ENCODE measurements at regions not wholly inside any gene's neighbourhood (a gene's known extent, or its start where the extent isn't known, plus 50 kb on each side); places are given as distances from the start of the nearest gene placed in this dataset.

- H3K9me3 ChIP-seq (ENCODE audit: low read depth, low read length), result no peaks in the 10 kb centered on the region
- H3K4me1 ChIP-seq (ENCODE audit: insufficient read depth, low read length), result no peaks in the 10 kb centered on the region
- H3K4me2 ChIP-seq (ENCODE audit: insufficient read depth, low read length), result no peak overlapping the region
- no peaks in the 10 kb centered on the region for H3K79me2 ChIP-seq (ENCODE audit: insufficient read depth, low read length)
- DNase-seq (ENCODE audit: insufficient read length, low spot score, missing footprints), result no peak
- no peaks in the 10 kb centered on the region for H3K36me3 ChIP-seq (ENCODE audit: insufficient read depth, low read length)
- TF ChIP-seq, protein P1, sequence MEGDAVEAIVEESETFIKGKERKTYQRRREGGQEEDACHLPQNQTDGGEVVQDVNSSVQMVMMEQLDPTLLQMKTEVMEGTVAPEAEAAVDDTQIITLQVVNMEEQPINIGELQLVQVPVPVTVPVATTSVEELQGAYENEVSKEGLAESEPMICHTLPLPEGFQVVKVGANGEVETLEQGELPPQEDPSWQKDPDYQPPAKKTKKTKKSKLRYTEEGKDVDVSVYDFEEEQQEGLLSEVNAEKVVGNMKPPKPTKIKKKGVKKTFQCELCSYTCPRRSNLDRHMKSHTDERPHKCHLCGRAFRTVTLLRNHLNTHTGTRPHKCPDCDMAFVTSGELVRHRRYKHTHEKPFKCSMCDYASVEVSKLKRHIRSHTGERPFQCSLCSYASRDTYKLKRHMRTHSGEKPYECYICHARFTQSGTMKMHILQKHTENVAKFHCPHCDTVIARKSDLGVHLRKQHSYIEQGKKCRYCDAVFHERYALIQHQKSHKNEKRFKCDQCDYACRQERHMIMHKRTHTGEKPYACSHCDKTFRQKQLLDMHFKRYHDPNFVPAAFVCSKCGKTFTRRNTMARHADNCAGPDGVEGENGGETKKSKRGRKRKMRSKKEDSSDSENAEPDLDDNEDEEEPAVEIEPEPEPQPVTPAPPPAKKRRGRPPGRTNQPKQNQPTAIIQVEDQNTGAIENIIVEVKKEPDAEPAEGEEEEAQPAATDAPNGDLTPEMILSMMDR (IDR thresholded peaks at IDR 0.05; ENCODE audit: extremely low read depth, low read depth, low read length), result no peak
- H3K27ac ChIP-seq (ENCODE audit: low read depth, low read length), result no peak overlapping the region
- H3K27me3 ChIP-seq (ENCODE audit: insufficient read depth, low read length), result no peaks in the 10 kb centered on the region
- H3K4me3 ChIP-seq (ENCODE audit: insufficient read depth, low read length), result no peak overlapping the region
- H4K20me1 ChIP-seq (ENCODE audit: insufficient read depth, low read length), result no peaks in the 10 kb centered on the region
- H2AFZ ChIP-seq (ENCODE audit: low read length), result no peak overlapping the region
Measured at GRCh38 chr5:51679286-51679685, 296.0 kb downstream of the ISL1 start.

DNA sequence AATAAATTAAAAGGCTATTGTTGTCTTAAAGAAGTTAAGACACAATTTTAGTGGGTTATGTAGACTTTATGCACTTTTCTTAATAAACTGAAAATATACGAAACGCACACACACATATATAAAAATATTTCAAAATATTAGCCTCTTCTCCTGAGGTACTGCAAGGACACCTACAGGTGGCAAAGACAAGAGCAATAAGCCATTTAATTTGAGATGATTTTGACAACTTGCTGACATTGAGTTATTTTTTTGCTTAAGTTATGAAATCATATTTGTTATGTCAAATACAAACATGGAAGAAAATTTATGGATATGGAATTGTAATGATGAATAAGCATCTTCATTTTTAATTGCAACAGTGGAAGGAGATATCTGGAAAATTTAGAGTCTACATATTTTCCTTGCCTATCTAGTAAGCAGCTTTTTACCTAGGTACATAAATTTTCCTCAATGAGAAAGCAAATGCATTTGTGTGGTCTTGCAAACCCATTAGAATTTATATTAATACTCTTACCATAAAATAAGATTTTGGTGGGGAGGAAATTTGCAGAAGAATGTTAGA lies 301.6 kb downstream of the ISL1 start:
- no peaks in the 10 kb centered on the region for H4K20me1 ChIP-seq (ENCODE audit: insufficient read depth, low read length)
- H3K79me2 ChIP-seq (ENCODE audit: insufficient read depth, low read length), result no peaks in the 10 kb centered on the region
- no peak overlapping the region for H3K4me2 ChIP-seq (ENCODE audit: insufficient read depth, low read length)
- H3K9me3 ChIP-seq (ENCODE audit: low read depth, low read length), result peaks cover 2% of the 10 kb centered on the region
- no peak overlapping the region for H2AFZ ChIP-seq (ENCODE audit: low read length)
- TF ChIP-seq, protein P1 (IDR thresholded peaks at IDR 0.05; ENCODE audit: extremely low read depth, low read depth, low read length), result no peak
- H3K36me3 ChIP-seq (ENCODE audit: insufficient read depth, low read length), result no peaks in the 10 kb centered on the region
- H3K4me3 ChIP-seq (ENCODE audit: insufficient read depth, low read length), result no peak overlapping the region
- no peak for DNase-seq (ENCODE audit: insufficient read length, low spot score, missing footprints)
- no peaks in the 10 kb centered on the region for H3K4me1 ChIP-seq (ENCODE audit: insufficient read depth, low read length)
- no peaks in the 10 kb centered on the region for H3K27me3 ChIP-seq (ENCODE audit: insufficient read depth, low read length)
- H3K27ac ChIP-seq (ENCODE audit: low read depth, low read length), result no peak overlapping the region

DNA sequence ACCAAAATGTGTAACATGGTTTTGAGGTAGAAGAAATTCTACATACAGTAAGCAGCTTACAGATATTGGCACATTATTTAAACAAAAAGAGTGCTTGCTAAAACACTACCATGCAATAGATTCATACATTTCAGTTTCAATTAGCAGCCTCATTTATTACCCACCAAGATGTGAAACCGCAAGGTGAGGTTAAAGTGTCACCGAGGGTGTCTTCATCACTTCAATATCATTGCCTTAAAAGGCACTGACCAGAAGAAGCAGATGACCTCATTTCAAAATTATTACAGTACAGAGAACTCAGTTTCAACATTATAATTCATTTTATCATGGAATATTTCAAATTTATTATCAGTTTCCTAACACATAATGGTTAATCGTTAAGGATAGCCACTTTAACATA lies 302.2 kb downstream of the ISL1 start:
- TF ChIP-seq, protein P1 (IDR thresholded peaks at IDR 0.05; ENCODE audit: extremely low read depth, low read depth, low read length), result no peak
- no peak overlapping the region for H3K27ac ChIP-seq (ENCODE audit: low read depth, low read length)
- H3K27me3 ChIP-seq (ENCODE audit: insufficient read depth, low read length), result no peaks in the 10 kb centered on the region
- peaks cover 2% of the 10 kb centered on the region for H3K9me3 ChIP-seq (ENCODE audit: low read depth, low read length)
- no peak for DNase-seq (ENCODE audit: insufficient read length, low spot score, missing footprints)
- no peaks in the 10 kb centered on the region for H3K4me1 ChIP-seq (ENCODE audit: insufficient read depth, low read length)
- no peak overlapping the region for H3K4me3 ChIP-seq (ENCODE audit: insufficient read depth, low read length)
- no peak overlapping the region for H3K4me2 ChIP-seq (ENCODE audit: insufficient read depth, low read length)
- H3K36me3 ChIP-seq (ENCODE audit: insufficient read depth, low read length), result no peaks in the 10 kb centered on the region
- H2AFZ ChIP-seq (ENCODE audit: low read length), result no peak overlapping the region
- no peaks in the 10 kb centered on the region for H4K20me1 ChIP-seq (ENCODE audit: insufficient read depth, low read length)
- no peaks in the 10 kb centered on the region for H3K79me2 ChIP-seq (ENCODE audit: insufficient read depth, low read length)

- DNase-seq (ENCODE audit: insufficient read length, low spot score, missing footprints), result no peak
- TF ChIP-seq, protein P1 (IDR thresholded peaks at IDR 0.05; ENCODE audit: extremely low read depth, low read depth, low read length), result no peak
- Histone ChIP-seq H3K27ac (ENCODE audit: low read depth, low read length) (no peak overlapping the region), H4K20me1 (ENCODE audit: insufficient read depth, low read length) (no peaks in the 10 kb centered on the region), H3K4me2 (ENCODE audit: insufficient read depth, low read length) (no peak overlapping the region), H3K9me3 (ENCODE audit: low read depth, low read length) (peaks cover 2% of the 10 kb centered on the region), H3K79me2 (ENCODE audit: insufficient read depth, low read length) (no peaks in the 10 kb centered on the region), H3K27me3 (ENCODE audit: insufficient read depth, low read length) (no peaks in the 10 kb centered on the region), H2AFZ (ENCODE audit: low read length) (no peak overlapping the region), H3K4me1 (ENCODE audit: insufficient read depth, low read length) (no peaks in the 10 kb centered on the region), H3K36me3 (ENCODE audit: insufficient read depth, low read length) (no peaks in the 10 kb centered on the region), H3K4me3 (ENCODE audit: insufficient read depth, low read length) (no peak overlapping the region)
Measured at GRCh38 chr5:51686622-51687021, 303.4 kb downstream of the ISL1 start.

All from osteoblast (primary cell).